GM23248 (cell line): ENCODE measurements at regions not wholly inside any gene's neighbourhood (a gene's known extent, or its start where the extent isn't known, plus 50 kb on each side); places are given as distances from the start of the nearest gene placed in this dataset.

Source experiments
- EZH2 ChIP-seq: fragments of 200-600 bp; sonication (generic); IDR thresholded peaks from 2 replicates; pipeline ENCODE4 v1.6.1; 2018; ENCODE audit warnings: antibody characterized with exemption, mild to moderate bottlenecking; ENCODE audit not compliant: insufficient read depth, poor library complexity, severe bottlenecking
- EZH2phosphoT487 ChIP-seq: fragments of 200-600 bp; sonication (generic); IDR thresholded peaks from 2 replicates; pipeline ENCODE4 v1.6.1; 2018; ENCODE audit warnings: antibody characterized with exemption, moderate library complexity, mild to moderate bottlenecking, low read depth; ENCODE audit not compliant: insufficient read depth

DNA sequence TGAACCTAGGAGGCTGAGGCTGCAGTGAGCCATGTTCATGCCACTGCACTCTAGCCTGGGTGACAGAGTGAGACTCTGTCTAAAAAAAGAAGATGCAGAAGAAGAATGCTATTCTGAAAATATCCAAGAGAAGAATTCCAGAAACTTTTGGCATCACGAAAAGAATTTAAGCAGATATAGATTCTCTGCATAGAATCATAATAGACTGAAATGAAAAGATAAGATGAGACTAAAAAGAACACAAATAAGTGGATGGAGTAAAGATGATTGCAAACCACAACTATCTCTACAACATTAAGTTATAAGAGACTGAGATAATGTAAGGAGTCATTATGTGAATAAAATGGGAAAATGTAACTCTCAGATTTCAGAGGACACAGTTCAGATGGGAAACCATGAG, 140.7 kb upstream of the TMC3 start:
- TF ChIP-seq EZH2 (no peak), EZH2phosphoT487 (no peak)
